CD4-positive, alpha-beta T cell treated with Interleukin-6 for 4 hours (primary cell): ENCODE measurements at regions not wholly inside any gene's neighbourhood (a gene's known extent, or its start where the extent isn't known, plus 50 kb on each side); places are given as distances from the start of the nearest gene placed in this dataset.
"Not testable (repeated sequence)": the region's sequence is repeated elsewhere in the genome, so short reads cannot be mapped to it uniquely, and the experiment has no call there.

Experiments
- DNase-seq: peaks from one replicate; pipeline ENCODE4 v3.0.0-alpha.2; 2020; ENCODE audit warnings: mixed read lengths

GRCh38 chr16:48817032-48817431 lies 207.1 kb upstream of the N4BP1 start:
- no peak for DNase-seq

- no peak for DNase-seq
Observed at GRCh38 chr16:48816393-48816792, 206.4 kb upstream of the N4BP1 start.

GRCh38 chr16:48814994-48815393 lies 205.0 kb upstream of the N4BP1 start:
- DNase-seq = no peak

GRCh38 chr16:48813485-48813884 lies 203.5 kb upstream of the N4BP1 start:
- DNase-seq = no peak

- no peak for DNase-seq
Observed at GRCh38 chr16:48812856-48813255, 202.9 kb upstream of the N4BP1 start.

- DNase-seq = no peak
Observed at GRCh38 chr16:48811478-48811877, 201.5 kb upstream of the N4BP1 start.

- DNase-seq = no peak
Observed at GRCh38 chr16:48810803-48811453, 200.9 kb upstream of the N4BP1 start.

- no peak for DNase-seq
Observed at GRCh38 chr16:48810436-48810802, 200.4 kb upstream of the N4BP1 start.

GRCh38 chr16:48790151-48790550 lies 180.2 kb upstream of the N4BP1 start:
- DNase-seq = no peak

- DNase-seq = no peak
Observed at GRCh38 chr16:48788475-48788874, 178.5 kb upstream of the N4BP1 start.

- DNase-seq = no peak
Observed at GRCh38 chr16:48745541-48745940, 135.6 kb upstream of the N4BP1 start.

- DNase-seq = no peak
Observed at GRCh38 chr16:48740964-48741363, 131.0 kb upstream of the N4BP1 start.

- no peak for DNase-seq
Observed at GRCh38 chr16:48734220-48734619, 124.2 kb upstream of the N4BP1 start.

- no peak for DNase-seq
Observed at GRCh38 chr16:48704710-48705109, 94.7 kb upstream of the N4BP1 start.

- peak; percentile 6 for DNase-seq
Observed at GRCh38 chr16:48687421-48688038, 77.5 kb upstream of the N4BP1 start.

GRCh38 chr16:48684148-48684547 lies 74.2 kb upstream of the N4BP1 start:
- no peak for DNase-seq

- DNase-seq = no peak
Observed at GRCh38 chr16:48682971-48683370, 73.0 kb upstream of the N4BP1 start.

- DNase-seq = no peak
Observed at GRCh38 chr16:48681520-48681919, 71.5 kb upstream of the N4BP1 start.

- DNase-seq = no peak
Observed at GRCh38 chr16:48680881-48681280, 70.9 kb upstream of the N4BP1 start.

- DNase-seq = no peak
Observed at GRCh38 chr16:48676836-48677235, 66.9 kb upstream of the N4BP1 start.

GRCh38 chr16:48668184-48668583 lies 58.2 kb upstream of the N4BP1 start:
- not testable (repeated sequence) for DNase-seq

GRCh38 chr16:48659940-48660339 lies 50.0 kb upstream of the N4BP1 start:
- DNase-seq = no peak
